ENCODE measurements at regions not wholly inside any gene's neighbourhood (a gene's known extent, or its start where the extent isn't known, plus 50 kb on each side); places are given as distances from the start of the nearest gene placed in this dataset.

- DNase-seq = no peak
Observed at GRCh38 chr5:5658889-5659465, 236.5 kb downstream of the ICE1 start.

GRCh38 chr5:5658226-5658625, 235.7 kb downstream of the ICE1 start:
- DNase-seq = no peak

GRCh38 chr5:5652181-5652580, 229.7 kb downstream of the ICE1 start:
- DNase-seq = no peak

GRCh38 chr5:5650949-5651348, 228.5 kb downstream of the ICE1 start:
- DNase-seq = no peak

GRCh38 chr5:5650242-5650641, 227.8 kb downstream of the ICE1 start:
- no peak for DNase-seq

GRCh38 chr5:5649641-5650040, 227.2 kb downstream of the ICE1 start:
- no peak for DNase-seq

- DNase-seq = no peak
Observed at GRCh38 chr5:5648694-5649093, 226.2 kb downstream of the ICE1 start.

- DNase-seq = no peak
Observed at GRCh38 chr5:5645891-5646290, 223.4 kb downstream of the ICE1 start.

- no peak for DNase-seq
Observed at GRCh38 chr5:5645198-5645597, 222.7 kb downstream of the ICE1 start.

- DNase-seq = no peak
Observed at GRCh38 chr5:5644249-5644648, 221.8 kb downstream of the ICE1 start.

GRCh38 chr5:5643481-5643880, 221.0 kb downstream of the ICE1 start:
- no peak for DNase-seq

GRCh38 chr5:5638211-5638610, 215.7 kb downstream of the ICE1 start:
- no peak for DNase-seq

- no peak for DNase-seq
Observed at GRCh38 chr5:5637173-5637572, 214.7 kb downstream of the ICE1 start.

- DNase-seq = no peak
Observed at GRCh38 chr5:5634817-5635216, 212.3 kb downstream of the ICE1 start.

- no peak for DNase-seq
Observed at GRCh38 chr5:5633579-5633978, 211.1 kb downstream of the ICE1 start.

- DNase-seq = no peak
Observed at GRCh38 chr5:5632678-5633077, 210.2 kb downstream of the ICE1 start.

GRCh38 chr5:5629607-5629978, 207.1 kb downstream of the ICE1 start:
- DNase-seq = no peak

- DNase-seq = no peak
Observed at GRCh38 chr5:5628866-5629606, 206.6 kb downstream of the ICE1 start.

- DNase-seq = no peak
Observed at GRCh38 chr5:5626412-5626811, 203.9 kb downstream of the ICE1 start.

GRCh38 chr5:5625491-5625890, 203.0 kb downstream of the ICE1 start:
- DNase-seq = no peak

- DNase-seq = no peak
Observed at GRCh38 chr5:5623397-5623796, 200.9 kb downstream of the ICE1 start.

GRCh38 chr5:5622806-5623205, 200.3 kb downstream of the ICE1 start:
- no peak for DNase-seq

GRCh38 chr5:5619546-5619945, 197.1 kb downstream of the ICE1 start:
- no peak for DNase-seq

GRCh38 chr5:5617024-5617423, 194.5 kb downstream of the ICE1 start:
- peak; percentile 36 to 41 for DNase-seq
